Uterus (tissue), 2 donors: ENCODE measurements at regions not wholly inside any gene's neighbourhood (a gene's known extent, or its start where the extent isn't known, plus 50 kb on each side); places are given as distances from the start of the nearest gene placed in this dataset.

Experiments used
- POLR2A ChIP-seq, 2 donors: fragments of 450-650 bp; IDR thresholded peaks; one replicate each; pipeline ENCODE4 v1.6.1; 2016; ENCODE audit warnings: antibody characterized with exemption in 2 of 2, mild to moderate bottlenecking in 1 of 2, moderate library complexity in 1 of 2
- TF ChIP-seq, protein P1 (sequence below), 4 experiments: fragments of 200-600 bp in 2 of 4; fragments of 450-650 bp in 2 of 4; sonication (generic) in 2 of 4; IDR thresholded peaks; one replicate each; pipeline ENCODE4 v1.5.1; 2016 to 2019; ENCODE audit warnings: antibody characterized with exemption in 4 of 4, mild to moderate bottlenecking in 2 of 4, moderate library complexity in 1 of 4

DNA sequence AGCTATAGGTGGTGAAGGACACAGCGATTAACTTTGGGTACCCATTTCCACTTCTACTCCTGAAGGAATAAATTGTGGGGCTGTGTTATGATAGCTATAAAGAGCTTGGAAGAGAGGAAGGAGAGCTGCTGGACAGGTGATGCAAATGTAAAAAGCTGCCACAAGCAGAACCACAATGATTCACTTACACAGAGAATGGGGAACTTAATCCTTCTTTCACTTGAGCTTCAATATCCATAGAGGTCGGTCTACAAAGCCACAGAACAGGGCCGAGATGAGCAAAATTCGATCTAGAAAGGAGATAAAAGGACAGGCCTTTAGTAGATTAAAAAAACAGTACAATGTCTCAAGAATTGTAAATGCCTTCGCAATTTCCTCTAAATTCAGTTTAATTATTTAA is 831.1 kb downstream of the LRFN5 start:
- TF ChIP-seq, protein P1, sequence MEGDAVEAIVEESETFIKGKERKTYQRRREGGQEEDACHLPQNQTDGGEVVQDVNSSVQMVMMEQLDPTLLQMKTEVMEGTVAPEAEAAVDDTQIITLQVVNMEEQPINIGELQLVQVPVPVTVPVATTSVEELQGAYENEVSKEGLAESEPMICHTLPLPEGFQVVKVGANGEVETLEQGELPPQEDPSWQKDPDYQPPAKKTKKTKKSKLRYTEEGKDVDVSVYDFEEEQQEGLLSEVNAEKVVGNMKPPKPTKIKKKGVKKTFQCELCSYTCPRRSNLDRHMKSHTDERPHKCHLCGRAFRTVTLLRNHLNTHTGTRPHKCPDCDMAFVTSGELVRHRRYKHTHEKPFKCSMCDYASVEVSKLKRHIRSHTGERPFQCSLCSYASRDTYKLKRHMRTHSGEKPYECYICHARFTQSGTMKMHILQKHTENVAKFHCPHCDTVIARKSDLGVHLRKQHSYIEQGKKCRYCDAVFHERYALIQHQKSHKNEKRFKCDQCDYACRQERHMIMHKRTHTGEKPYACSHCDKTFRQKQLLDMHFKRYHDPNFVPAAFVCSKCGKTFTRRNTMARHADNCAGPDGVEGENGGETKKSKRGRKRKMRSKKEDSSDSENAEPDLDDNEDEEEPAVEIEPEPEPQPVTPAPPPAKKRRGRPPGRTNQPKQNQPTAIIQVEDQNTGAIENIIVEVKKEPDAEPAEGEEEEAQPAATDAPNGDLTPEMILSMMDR (IDR thresholded peaks at IDR 0.05), result no peak
- TF ChIP-seq POLR2A (IDR thresholded peaks at IDR 0.05), result no peak
